ENCODE measurements at regions not wholly inside any gene's neighbourhood (a gene's known extent, or its start where the extent isn't known, plus 50 kb on each side); places are given as distances from the start of the nearest gene placed in this dataset.

DNA sequence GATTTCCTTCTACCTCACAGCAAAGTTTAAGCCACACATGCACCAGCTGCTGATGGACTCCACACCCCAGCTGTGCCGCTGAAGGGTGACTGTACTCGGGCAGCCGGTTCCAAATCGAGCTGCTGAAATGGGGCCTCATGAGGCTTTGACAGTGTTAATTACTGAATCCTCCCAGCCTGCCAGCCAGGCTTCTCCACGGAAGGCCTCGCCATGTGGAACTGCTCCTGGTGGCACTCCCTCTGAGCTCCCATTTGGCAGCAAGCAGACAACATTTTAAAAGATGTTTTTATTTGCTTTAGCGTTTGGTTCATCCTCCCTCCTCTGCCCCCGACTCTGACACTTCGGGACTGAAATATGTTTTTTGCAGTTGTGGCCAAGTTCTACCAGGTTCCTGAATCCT lies 479.4 kb upstream of the MPDZ start:
- intact Hi-C loops (cut with DNase I): loop anchor here (10.0 kb wide), 1 partner anchor 56 kb away; no protein-coding TSS in a partner anchor
- Histone ChIP-seq H3K27me3 (no peaks in the 10 kb centered on the region), H3K4me1 (peaks cover 0 to 6% (median 0%) of the 10 kb centered on the region in 4 donors), H3K36me3 (no peaks in the 10 kb centered on the region), H3K4me3 (no peak overlapping the region), H3K27ac (no peak overlapping the region), H3K9me3 (no peaks in the 10 kb centered on the region)
- 80 to 81% methylated on average over 9 of the region's 9 CpGs for WGBS, 2 donors
- DNase-seq: peak; percentile 64
- TF ChIP-seq POLR2AphosphoS5 (IDR thresholded peaks at IDR 0.05) (no peak), POLR2A (IDR thresholded peaks at IDR 0.05) (no peak), EP300 (IDR thresholded peaks at IDR 0.05) (no peak)
- TF ChIP-seq, protein P1, sequence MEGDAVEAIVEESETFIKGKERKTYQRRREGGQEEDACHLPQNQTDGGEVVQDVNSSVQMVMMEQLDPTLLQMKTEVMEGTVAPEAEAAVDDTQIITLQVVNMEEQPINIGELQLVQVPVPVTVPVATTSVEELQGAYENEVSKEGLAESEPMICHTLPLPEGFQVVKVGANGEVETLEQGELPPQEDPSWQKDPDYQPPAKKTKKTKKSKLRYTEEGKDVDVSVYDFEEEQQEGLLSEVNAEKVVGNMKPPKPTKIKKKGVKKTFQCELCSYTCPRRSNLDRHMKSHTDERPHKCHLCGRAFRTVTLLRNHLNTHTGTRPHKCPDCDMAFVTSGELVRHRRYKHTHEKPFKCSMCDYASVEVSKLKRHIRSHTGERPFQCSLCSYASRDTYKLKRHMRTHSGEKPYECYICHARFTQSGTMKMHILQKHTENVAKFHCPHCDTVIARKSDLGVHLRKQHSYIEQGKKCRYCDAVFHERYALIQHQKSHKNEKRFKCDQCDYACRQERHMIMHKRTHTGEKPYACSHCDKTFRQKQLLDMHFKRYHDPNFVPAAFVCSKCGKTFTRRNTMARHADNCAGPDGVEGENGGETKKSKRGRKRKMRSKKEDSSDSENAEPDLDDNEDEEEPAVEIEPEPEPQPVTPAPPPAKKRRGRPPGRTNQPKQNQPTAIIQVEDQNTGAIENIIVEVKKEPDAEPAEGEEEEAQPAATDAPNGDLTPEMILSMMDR (IDR thresholded peaks at IDR 0.05): no peak

DNA sequence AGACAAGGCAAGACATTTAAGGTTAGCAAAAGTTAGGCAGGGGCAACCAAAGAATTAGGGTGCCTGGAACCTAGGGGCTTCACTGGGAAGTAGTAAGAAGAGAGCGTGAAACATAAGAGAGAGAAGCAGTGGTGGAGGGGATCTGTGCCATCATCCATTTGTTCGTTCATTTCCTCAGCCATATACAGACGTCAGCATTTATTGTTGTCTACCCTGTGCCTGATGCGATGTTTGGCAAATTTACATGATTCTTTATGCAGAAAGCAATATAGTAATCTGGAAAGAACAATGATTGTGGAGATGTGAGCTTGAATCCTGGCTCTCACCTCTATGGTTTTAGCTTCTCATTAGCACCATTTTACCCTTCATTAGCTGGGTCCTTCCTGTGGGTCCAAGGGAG lies 477.5 kb upstream of the MPDZ start:
- H3K36me3 ChIP-seq: no peaks in the 10 kb centered on the region
- no peaks in the 10 kb centered on the region for H3K27me3 ChIP-seq
- no peak for DNase-seq
- H3K4me1 ChIP-seq: peaks cover 0 to 6% (median 0%) of the 10 kb centered on the region in 4 donors
- intact Hi-C loops (cut with DNase I): loop anchor here (10.0 kb wide), 1 partner anchor 58 kb away; no protein-coding TSS in a partner anchor
- TF ChIP-seq EP300 (IDR thresholded peaks at IDR 0.05): no peak
- TF ChIP-seq POLR2AphosphoS5 (IDR thresholded peaks at IDR 0.05): no peak
- TF ChIP-seq, protein P1 (IDR thresholded peaks at IDR 0.05): no peak
- TF ChIP-seq POLR2A (IDR thresholded peaks at IDR 0.05): no peak
- no peak overlapping the region for H3K27ac ChIP-seq
- 91 to 94% methylated on average over 4 of the region's 4 CpGs for WGBS, 2 donors
- no peaks in the 10 kb centered on the region for H3K9me3 ChIP-seq
- H3K4me3 ChIP-seq: no peak overlapping the region

DNA sequence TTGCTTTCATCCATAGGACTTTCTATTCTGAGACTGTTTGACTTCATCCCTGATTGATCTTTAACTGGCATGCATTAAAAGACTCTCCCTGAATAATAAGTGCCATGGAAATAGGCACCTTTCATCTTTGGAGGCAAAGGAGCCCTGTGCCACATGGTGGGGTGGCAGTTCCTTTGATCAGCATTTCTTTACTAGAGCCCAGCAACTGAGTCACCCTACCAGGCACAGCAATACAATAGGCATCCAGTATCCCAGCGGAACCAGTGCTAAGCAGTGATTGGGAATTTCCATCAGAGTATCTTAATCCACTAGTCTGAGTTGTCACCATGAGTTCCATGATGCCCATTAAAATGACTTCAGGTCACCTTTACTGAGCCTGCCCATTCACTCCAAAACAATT lies 476.1 kb upstream of the MPDZ start:
- H3K27ac ChIP-seq: no peak overlapping the region
- DNase-seq: no peak
- H3K36me3 ChIP-seq: no peaks in the 10 kb centered on the region
- TF ChIP-seq POLR2AphosphoS5 (IDR thresholded peaks at IDR 0.05): no peak
- TF ChIP-seq, protein P1 (IDR thresholded peaks at IDR 0.05): no peak
- TF ChIP-seq POLR2A (IDR thresholded peaks at IDR 0.05): no peak
- no peak for TF ChIP-seq EP300 (IDR thresholded peaks at IDR 0.05)
- H3K4me1 ChIP-seq: peaks cover 0 to 6% (median 0%) of the 10 kb centered on the region in 4 donors
- WGBS, 2 donors: 93 to 95% methylated on average over 1 of the region's 1 CpG
- no peaks in the 10 kb centered on the region for H3K9me3 ChIP-seq
- no peak overlapping the region for H3K4me3 ChIP-seq
- intact Hi-C loops (cut with DNase I): loop anchor here (10.0 kb wide), 1 partner anchor 59 kb away; no protein-coding TSS in a partner anchor
- no peaks in the 10 kb centered on the region for H3K27me3 ChIP-seq

DNA sequence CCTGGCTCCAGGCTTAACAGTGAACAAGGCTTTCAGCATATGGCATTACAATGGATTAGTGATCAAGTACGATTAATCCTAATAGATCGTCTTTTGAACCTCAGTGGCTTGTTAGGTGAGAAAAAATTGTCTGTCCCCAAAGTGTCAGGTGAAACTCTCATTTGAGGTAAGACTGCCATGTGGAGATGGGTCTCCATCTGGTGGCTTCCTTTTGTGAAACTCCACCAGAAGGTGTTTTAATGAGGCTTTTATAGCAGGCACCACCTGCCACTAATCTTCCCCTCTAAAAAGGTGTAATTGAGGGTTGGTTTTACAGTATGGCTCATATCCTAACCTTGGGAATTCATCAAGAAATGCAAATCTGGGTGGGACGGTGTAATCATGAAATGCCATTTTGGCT lies 471.1 kb upstream of the MPDZ start:
- WGBS, 2 donors: 93 to 97% methylated on average over 3 of the region's 3 CpGs
- no peaks in the 10 kb centered on the region for H3K9me3 ChIP-seq
- intact Hi-C loops (cut with DNase I): loop anchor here (10.0 kb wide), 1 partner anchor 64 kb away; no protein-coding TSS in a partner anchor

More for the DNA sequence above, 471.1 kb upstream of the MPDZ start:
- no peak overlapping the region for H3K4me3 ChIP-seq
- no peak for DNase-seq
- H3K4me1 ChIP-seq: no peaks in the 10 kb centered on the region
- H3K27ac ChIP-seq: no peak overlapping the region
- TF ChIP-seq POLR2A (IDR thresholded peaks at IDR 0.05) (no peak), POLR2AphosphoS5 (IDR thresholded peaks at IDR 0.05) (no peak)
- TF ChIP-seq, protein P1 (IDR thresholded peaks at IDR 0.05): no peak
- no peaks in the 10 kb centered on the region for H3K27me3 ChIP-seq
- H3K36me3 ChIP-seq: no peaks in the 10 kb centered on the region

Measured in sigmoid colon (tissue), 6 donors.